HEK293 (cell line): ENCODE measurements at regions not wholly inside any gene's neighbourhood (a gene's known extent, or its start where the extent isn't known, plus 50 kb on each side); places are given as distances from the start of the nearest gene placed in this dataset.

Source experiments
- CTCF ChIA-PET: fragments of 350-600 bp; formaldehyde crosslinking; extraction: SDS; loops from one replicate; lab custom pipeline; 2021; ENCODE audit warnings: antibody characterized with exemption; lab: Yijun Ruan, JAX
- POLR2A ChIA-PET: fragments of 300-600 bp; formaldehyde crosslinking; extraction: SDS; loops from one replicate; lab custom pipeline; 2020; ENCODE audit warnings: antibody characterized with exemption, inconsistent platforms; lab: Yijun Ruan, JAX
- H3K27ac ChIP-seq: fragments of 200-500 bp; sonication (Bioruptor generic); 2 replicates; pipeline ENCODE4 v1.5.1; 2014; ENCODE audit warnings: low read depth, low read length, control low read depth, inconsistent platforms; ENCODE audit errors: extremely low read depth
- H3K36me3 ChIP-seq, 2 experiments: fragments of 200-500 bp in 1 of 2; sonication (Bioruptor generic) in 1 of 2; 1 replicate in 1 of 2; 2 replicates in 1 of 2; pipeline ENCODE4 v1.5.1; 2014 to 2017; ENCODE audit warnings: inconsistent platforms in 2 of 2, low read length in 2 of 2; ENCODE audit not compliant: control insufficient read depth in 2 of 2, insufficient read depth in 1 of 2
- H3K4me1 ChIP-seq: fragments of 200-500 bp; sonication (Bioruptor generic); 2 replicates; pipeline ENCODE4 v1.5.1; 2014; ENCODE audit warnings: mild to moderate bottlenecking, low read length, inconsistent platforms; ENCODE audit not compliant: control insufficient read depth, insufficient read depth
- H3K4me3 ChIP-seq: 2 replicates; pipeline ENCODE4 v1.5.1; 2011; ENCODE audit warnings: low read depth, mild to moderate bottlenecking, control low read depth, low read length, moderate library complexity
- H3K9me3 ChIP-seq: fragments of 200-500 bp; sonication (Bioruptor generic); 2 replicates; pipeline ENCODE4 v1.5.1; 2014; ENCODE audit warnings: low read depth, low read length, inconsistent platforms; ENCODE audit not compliant: control insufficient read depth, insufficient read depth
- GLI2 ChIP-seq: fragments of 450-650 bp; formaldehyde crosslinking; IDR thresholded peaks from 2 replicates; pipeline ENCODE4; 2017; ENCODE audit warnings: missing biosample characterization, missing genetic modification characterization, low read depth, borderline replicate concordance
- GLIS1 ChIP-seq: fragments of 450-650 bp; formaldehyde crosslinking; IDR thresholded peaks from 2 replicates; pipeline ENCODE4 v1.5.1; 2016; ENCODE audit warnings: missing biosample characterization, missing genetic modification characterization
- INSM2 ChIP-seq: fragments of 450-650 bp; formaldehyde crosslinking; IDR thresholded peaks from 2 replicates; pipeline ENCODE4 v1.5.1; 2016; ENCODE audit warnings: missing biosample characterization, missing genetic modification characterization
- SALL2 ChIP-seq: fragments of 450-650 bp; formaldehyde crosslinking; IDR thresholded peaks from 2 replicates; pipeline ENCODE4 v1.5.0; 2017; ENCODE audit warnings: missing biosample characterization, mild to moderate bottlenecking, missing genetic modification characterization, borderline replicate concordance
- SP3 ChIP-seq: fragments of 450-650 bp; formaldehyde crosslinking; IDR thresholded peaks from 2 replicates; pipeline ENCODE4 v1.5.1; 2016; ENCODE audit warnings: missing biosample characterization, missing genetic modification characterization
- TRIM28 ChIP-seq: IDR thresholded peaks from 2 replicates; pipeline ENCODE4 v1.6.1; 2011; ENCODE audit warnings: low read length, control low read depth, borderline replicate concordance
- YY1 ChIP-seq: fragments of 450-650 bp; formaldehyde crosslinking; IDR thresholded peaks from 2 replicates; pipeline ENCODE4 v1.5.1; 2018; ENCODE audit warnings: missing biosample characterization, missing genetic modification characterization
- ZBTB1 ChIP-seq: fragments of 450-650 bp; formaldehyde crosslinking; IDR thresholded peaks from 2 replicates; pipeline ENCODE4 v1.5.1; 2016; ENCODE audit warnings: missing biosample characterization, missing genetic modification characterization
- ZBTB21 ChIP-seq: fragments of 450-650 bp; formaldehyde crosslinking; IDR thresholded peaks from 2 replicates; pipeline ENCODE4 v1.5.1; 2017; ENCODE audit warnings: missing biosample characterization, missing genetic modification characterization
- ZNF121 ChIP-seq: fragments of 450-650 bp; formaldehyde crosslinking; IDR thresholded peaks from 2 replicates; pipeline ENCODE4 v1.5.1; 2016; ENCODE audit warnings: missing biosample characterization, missing genetic modification characterization
- ZNF16 ChIP-seq: fragments of 450-650 bp; formaldehyde crosslinking; IDR thresholded peaks from 2 replicates; pipeline ENCODE4 v1.5.1; 2016; ENCODE audit warnings: low read depth, missing biosample characterization, missing genetic modification characterization
- ZNF169 ChIP-seq: fragments of 450-650 bp; formaldehyde crosslinking; IDR thresholded peaks from 2 replicates; pipeline ENCODE4 v1.5.1; 2016; ENCODE audit warnings: missing biosample characterization, missing genetic modification characterization
- ZNF248 ChIP-seq: fragments of 450-650 bp; formaldehyde crosslinking; IDR thresholded peaks from 2 replicates; pipeline ENCODE4 v1.5.1; 2017; ENCODE audit warnings: missing biosample characterization, missing genetic modification characterization
- ZNF423 ChIP-seq: fragments of 450-650 bp; formaldehyde crosslinking; IDR thresholded peaks from 2 replicates; pipeline ENCODE4 v1.5.1; 2016; ENCODE audit warnings: missing biosample characterization, missing genetic modification characterization
- ZNF48 ChIP-seq: fragments of 450-650 bp; formaldehyde crosslinking; IDR thresholded peaks from 2 replicates; pipeline ENCODE4 v1.5.1; 2016; ENCODE audit warnings: missing biosample characterization, missing genetic modification characterization
- ZNF501 ChIP-seq: fragments of 450-650 bp; formaldehyde crosslinking; IDR thresholded peaks from 2 replicates; pipeline ENCODE4 v1.5.1; 2016; ENCODE audit warnings: missing biosample characterization, missing genetic modification characterization
- ZNF510 ChIP-seq: fragments of 450-650 bp; formaldehyde crosslinking; IDR thresholded peaks from 2 replicates; pipeline ENCODE4 v1.5.1; 2018; ENCODE audit warnings: mild to moderate bottlenecking, missing genetic modification characterization, missing biosample characterization; ENCODE audit not compliant: insufficient replicate concordance
- ZNF530 ChIP-seq: fragments of 450-650 bp; formaldehyde crosslinking; IDR thresholded peaks from 2 replicates; pipeline ENCODE4 v1.5.1; 2016; ENCODE audit warnings: low read depth, missing biosample characterization, missing genetic modification characterization
- ZNF624 ChIP-seq: fragments of 450-650 bp; formaldehyde crosslinking; IDR thresholded peaks from 2 replicates; pipeline ENCODE4 v1.5.1; 2017; ENCODE audit warnings: missing biosample characterization, missing genetic modification characterization
- ZNF664 ChIP-seq: fragments of 450-650 bp; formaldehyde crosslinking; IDR thresholded peaks from 2 replicates; pipeline ENCODE4 v1.5.1; 2016; ENCODE audit warnings: missing biosample characterization, missing genetic modification characterization
- ZNF707 ChIP-seq: fragments of 450-650 bp; formaldehyde crosslinking; IDR thresholded peaks from 2 replicates; pipeline ENCODE4 v1.5.1; 2016; ENCODE audit warnings: missing biosample characterization, missing genetic modification characterization
- TF ChIP-seq, protein P1 (sequence below): fragments of 450-650 bp; formaldehyde crosslinking; IDR thresholded peaks from 2 replicates; pipeline ENCODE4 v1.5.1; 2016; ENCODE audit warnings: missing biosample characterization, missing genetic modification characterization, borderline replicate concordance

GRCh38 chr18:70430501-70431173 lies 141.8 kb downstream of the SOCS6 start (continued):
- TF ChIP-seq GLI2 (tag by site-specific recombination) = no peak
- TF ChIP-seq, protein P1, sequence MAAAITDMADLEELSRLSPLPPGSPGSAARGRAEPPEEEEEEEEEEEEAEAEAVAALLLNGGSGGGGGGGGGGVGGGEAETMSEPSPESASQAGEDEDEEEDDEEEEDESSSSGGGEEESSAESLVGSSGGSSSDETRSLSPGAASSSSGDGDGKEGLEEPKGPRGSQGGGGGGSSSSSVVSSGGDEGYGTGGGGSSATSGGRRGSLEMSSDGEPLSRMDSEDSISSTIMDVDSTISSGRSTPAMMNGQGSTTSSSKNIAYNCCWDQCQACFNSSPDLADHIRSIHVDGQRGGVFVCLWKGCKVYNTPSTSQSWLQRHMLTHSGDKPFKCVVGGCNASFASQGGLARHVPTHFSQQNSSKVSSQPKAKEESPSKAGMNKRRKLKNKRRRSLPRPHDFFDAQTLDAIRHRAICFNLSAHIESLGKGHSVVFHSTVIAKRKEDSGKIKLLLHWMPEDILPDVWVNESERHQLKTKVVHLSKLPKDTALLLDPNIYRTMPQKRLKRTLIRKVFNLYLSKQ = no peak

DNA sequence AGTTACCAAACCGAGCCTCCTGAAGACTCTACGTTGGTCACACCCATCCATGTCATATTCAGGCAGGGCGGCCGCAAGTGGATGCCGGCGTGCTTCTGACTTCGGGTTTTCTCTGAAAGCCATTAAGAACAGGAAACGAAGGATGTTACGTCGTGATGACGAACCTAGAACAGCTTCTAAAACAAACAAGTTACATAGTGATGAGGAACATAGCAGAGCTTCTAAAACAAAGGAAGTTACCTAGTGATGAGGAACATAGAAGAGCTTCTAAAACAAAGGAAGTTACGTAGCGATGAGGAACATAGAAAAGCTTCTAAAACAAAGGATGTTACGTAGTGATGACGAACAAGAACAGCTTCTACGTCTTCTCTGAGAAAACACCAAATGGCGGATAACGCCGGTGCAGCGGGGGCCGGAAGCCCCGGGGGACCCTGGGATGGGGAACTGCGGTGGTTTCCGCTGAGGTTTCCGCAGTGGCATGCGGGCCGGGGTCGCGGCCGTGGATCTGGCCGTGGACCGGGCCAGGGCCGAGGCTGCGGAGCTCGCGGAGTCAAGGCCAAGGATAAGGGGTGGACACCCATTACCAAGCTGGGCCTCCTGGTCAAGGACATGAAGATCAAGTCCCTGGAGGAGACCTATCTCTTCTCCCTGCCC lies 141.1 kb downstream of the SOCS6 start:
- no peaks in the 10 kb centered on the region for H3K9me3 ChIP-seq
- CTCF ChIA-PET = interaction anchor here (0.6 to 0.7 kb wide), 2 partner anchors 71 to 234 kb away, joined by 3 read pairs; no protein-coding TSS in a partner anchor
- TF ChIP-seq ZNF169 (no peak), ZNF624 (tag by site-specific recombination) (no peak), ZNF48 (tag by site-specific recombination) (no peak), YY1 (no peak), ZNF707 (tag by site-specific recombination) (no peak), ZNF423 (no peak), ZNF248 (no peak), INSM2 (tag by site-specific recombination) (no peak), ZNF510 (tag by site-specific recombination) (no peak), ZBTB1 (tag by site-specific recombination) (no peak), SALL2 (no peak), ZNF121 (tag by site-specific recombination) (no peak), ZBTB21 (tag by site-specific recombination) (no peak), ZNF664 (tag by site-specific recombination) (no peak), GLIS1 (tag by site-specific recombination) (no peak), ZNF530 (no peak), ZNF501 (tag by site-specific recombination) (no peak)
- TF ChIP-seq, protein P1 = no peak
- H3K4me3 ChIP-seq = no peak overlapping the region
- no peak overlapping the region for H3K27ac ChIP-seq
- no peaks in the 10 kb centered on the region for H3K36me3 ChIP-seq
- POLR2A ChIA-PET = no interaction called here
- H3K4me1 ChIP-seq = no peaks in the 10 kb centered on the region

GRCh38 chr18:70428439-70428838 lies 139.6 kb downstream of the SOCS6 start:
- no peaks in the 10 kb centered on the region for H3K9me3 ChIP-seq
- ChIA-PET CTCF (interaction anchor here (1.4 to 2.3 kb wide), 2 partner anchors 32 to 232 kb away, joined by 3 to 4 read pairs; no protein-coding TSS in a partner anchor), POLR2A (no interaction called here)
- TF ChIP-seq SP3 (no peak), ZNF16 (tag by site-specific recombination) (no peak), TRIM28 (no peak), ZNF48 (tag by site-specific recombination) (no peak), ZNF121 (tag by site-specific recombination) (no peak)
- H3K4me3 ChIP-seq = no peak overlapping the region
- no peak overlapping the region for H3K27ac ChIP-seq
- H3K4me1 ChIP-seq = no peaks in the 10 kb centered on the region
- H3K36me3 ChIP-seq = no peaks in the 10 kb centered on the region
